AG09319 (cell line): ENCODE measurements at regions not wholly inside any gene's neighbourhood (a gene's known extent, or its start where the extent isn't known, plus 50 kb on each side); places are given as distances from the start of the nearest gene placed in this dataset.
A peak's percentile ranks its signal among the peaks of the same experiment; 100 is the strongest.
"Not testable (repeated sequence)": the region's sequence is repeated elsewhere in the genome, so short reads cannot be mapped to it uniquely, and the experiment has no call there.

Experiments
- DNase-seq: peaks from one replicate; pipeline ENCODE4 v3.0.0-alpha.2; 2010; ENCODE audit warnings: low read depth; ENCODE audit errors: extremely low read depth
- TF ChIP-seq, protein P1 (sequence below): IDR thresholded peaks from 2 replicates; pipeline ENCODE4 v1.5.1; 2011; ENCODE audit warnings: low read depth, mild to moderate bottlenecking, inconsistent platforms, low read length, moderate library complexity

DNA sequence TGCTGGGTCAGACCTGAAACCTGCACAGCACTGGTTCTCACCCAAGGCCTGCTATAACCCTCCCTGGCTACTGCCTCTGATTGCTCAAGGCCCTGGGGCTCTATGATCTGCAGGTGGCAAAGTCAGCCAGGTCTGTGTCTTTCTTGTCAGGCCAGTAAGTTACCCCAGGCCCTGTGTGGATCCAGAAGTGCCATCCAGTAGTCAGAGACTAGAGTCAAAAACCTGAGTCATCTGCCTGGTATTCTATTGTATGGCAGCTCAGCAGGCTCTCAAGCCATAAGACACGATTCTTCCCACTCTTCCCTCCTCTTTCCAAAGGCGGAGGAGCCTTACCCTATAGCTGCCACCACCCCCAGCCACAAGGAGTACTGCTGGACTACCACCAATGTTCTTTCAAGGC, 593.0 kb downstream of the FRK start:
- no peak for DNase-seq
- TF ChIP-seq, protein P1, sequence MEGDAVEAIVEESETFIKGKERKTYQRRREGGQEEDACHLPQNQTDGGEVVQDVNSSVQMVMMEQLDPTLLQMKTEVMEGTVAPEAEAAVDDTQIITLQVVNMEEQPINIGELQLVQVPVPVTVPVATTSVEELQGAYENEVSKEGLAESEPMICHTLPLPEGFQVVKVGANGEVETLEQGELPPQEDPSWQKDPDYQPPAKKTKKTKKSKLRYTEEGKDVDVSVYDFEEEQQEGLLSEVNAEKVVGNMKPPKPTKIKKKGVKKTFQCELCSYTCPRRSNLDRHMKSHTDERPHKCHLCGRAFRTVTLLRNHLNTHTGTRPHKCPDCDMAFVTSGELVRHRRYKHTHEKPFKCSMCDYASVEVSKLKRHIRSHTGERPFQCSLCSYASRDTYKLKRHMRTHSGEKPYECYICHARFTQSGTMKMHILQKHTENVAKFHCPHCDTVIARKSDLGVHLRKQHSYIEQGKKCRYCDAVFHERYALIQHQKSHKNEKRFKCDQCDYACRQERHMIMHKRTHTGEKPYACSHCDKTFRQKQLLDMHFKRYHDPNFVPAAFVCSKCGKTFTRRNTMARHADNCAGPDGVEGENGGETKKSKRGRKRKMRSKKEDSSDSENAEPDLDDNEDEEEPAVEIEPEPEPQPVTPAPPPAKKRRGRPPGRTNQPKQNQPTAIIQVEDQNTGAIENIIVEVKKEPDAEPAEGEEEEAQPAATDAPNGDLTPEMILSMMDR, result no peak

DNA sequence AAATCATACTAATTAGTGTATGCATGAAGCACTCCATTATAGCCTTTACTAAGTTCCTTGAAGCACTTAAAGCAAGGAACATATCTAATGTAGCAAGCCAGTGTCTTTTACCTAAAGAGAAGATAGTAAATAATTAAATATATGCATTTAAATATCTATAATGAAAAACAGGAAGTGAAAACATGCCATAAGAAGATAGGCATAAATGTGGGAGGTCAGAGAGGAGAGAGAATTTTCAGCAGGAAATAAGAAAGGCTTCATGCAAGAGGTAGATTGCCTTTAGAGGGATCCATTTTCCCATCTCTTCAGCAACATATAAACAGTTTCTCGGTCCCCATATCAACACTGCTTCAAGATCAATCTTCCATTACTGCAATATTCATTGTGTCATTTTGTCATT, 599.8 kb downstream of the FRK start:
- DNase-seq, result no peak
- TF ChIP-seq, protein P1, result no peak

DNA sequence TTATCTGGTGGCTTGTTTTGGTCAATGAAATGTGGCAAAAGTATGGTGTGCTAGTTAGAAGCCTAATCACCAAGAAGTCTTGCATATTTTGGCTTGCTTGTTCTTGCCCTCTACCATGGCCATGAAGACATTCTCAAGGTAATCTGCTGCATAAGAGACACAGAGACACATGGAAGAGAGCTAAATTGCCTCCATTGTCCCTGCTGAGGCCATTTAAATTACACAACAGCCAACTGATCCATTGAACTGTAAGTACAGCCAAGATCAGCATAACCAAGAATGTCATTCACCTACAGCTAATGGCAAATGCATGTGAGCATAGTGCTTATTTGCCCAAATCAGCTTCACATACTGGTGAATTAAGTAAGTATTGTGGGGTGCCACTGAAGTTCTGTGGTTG, 603.8 kb downstream of the FRK start:
- no peak for DNase-seq
- TF ChIP-seq, protein P1, result no peak

DNA sequence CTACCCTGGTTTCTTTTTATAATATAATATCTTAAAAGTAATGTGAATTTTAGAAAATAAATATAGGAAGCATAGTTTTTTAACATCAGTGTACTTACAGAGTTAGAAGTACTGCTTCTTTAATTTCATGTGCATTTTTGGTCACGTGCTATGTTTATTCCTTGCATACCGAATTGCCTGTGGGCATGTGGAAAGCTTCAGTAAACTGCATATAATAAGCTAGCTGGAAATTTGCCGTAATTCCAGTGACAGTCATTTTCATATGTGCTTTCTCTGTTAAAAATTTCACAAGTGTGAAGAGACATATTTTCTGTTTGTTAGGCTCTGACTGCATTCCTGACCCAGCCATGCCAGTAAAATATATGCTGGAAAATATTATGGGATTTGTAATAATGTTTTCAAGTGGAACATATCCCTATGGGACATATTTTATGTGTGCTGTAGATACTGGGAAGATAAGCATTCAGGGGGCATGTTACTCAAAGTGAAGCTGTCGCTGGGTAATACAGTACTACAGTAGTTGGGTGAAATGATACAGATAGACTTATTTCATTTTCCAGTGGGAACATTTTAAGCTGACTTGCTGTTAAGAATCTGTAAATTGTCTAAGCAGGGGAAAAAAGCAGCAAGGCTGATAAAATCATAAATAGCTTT, 616.7 kb downstream of the FRK start:
- TF ChIP-seq, protein P1, result no peak
- DNase-seq, result no peak

DNA sequence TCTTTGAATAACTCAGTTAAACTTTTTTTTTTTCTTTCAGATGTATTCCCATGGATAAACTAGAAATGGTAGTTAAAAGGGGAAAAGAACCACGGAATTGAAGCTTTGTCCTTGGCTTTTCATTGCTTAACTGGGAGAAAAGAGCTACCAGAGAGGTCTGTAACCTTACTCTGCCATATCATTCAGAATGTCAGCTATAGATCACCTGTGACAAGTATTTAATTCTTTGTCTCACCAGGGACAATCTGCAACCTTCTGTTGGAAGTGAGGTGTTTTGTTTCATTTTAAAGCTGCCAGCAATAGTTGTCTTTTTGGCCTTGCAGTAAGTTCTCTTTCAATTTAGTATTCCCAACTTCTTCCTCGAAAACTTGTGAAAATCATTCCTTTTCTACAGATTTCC, 618.4 kb downstream of the FRK start:
- TF ChIP-seq, protein P1, result no peak
- DNase-seq, result no peak

DNA sequence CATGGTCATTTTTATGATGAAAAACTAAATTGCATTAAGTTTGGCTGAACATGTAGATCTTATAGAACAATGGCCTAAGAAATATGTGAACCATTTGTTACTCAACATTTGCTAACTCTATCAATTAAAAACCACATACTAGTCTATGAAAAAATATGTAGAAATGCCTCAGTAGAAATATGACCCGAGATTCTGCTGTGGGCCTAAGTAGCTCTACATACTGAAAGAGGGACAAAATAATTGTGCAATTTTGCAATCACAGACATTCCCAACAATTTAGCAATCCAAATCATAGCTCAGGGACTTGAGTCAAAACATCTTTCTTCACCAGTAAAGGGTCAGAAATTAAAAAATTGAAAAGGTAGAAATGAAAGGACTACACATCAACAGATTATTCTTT, 619.0 kb downstream of the FRK start:
- TF ChIP-seq, protein P1, result no peak
- peak; percentile 20 for DNase-seq

DNA sequence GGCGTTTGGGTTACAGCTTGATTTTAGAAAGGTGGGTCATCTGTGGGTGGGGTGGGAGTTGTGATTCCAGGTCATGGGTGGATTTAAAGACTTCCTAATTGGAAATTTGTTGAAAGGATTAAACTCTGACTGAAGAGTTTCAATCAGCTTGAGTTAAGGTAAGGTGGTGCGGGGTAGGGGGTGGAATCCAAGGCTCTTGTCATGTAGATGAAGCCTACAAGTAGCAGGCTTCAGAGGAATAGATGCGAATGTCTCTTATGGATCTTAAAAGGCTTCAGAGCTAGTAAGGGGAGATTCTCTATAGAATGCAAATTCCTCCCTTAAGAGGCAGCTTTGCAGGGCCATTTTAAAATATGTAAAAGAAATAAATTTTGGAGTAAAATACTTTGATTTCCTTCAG, 645.3 kb downstream of the FRK start:
- TF ChIP-seq, protein P1, result no peak
- no peak for DNase-seq

DNA sequence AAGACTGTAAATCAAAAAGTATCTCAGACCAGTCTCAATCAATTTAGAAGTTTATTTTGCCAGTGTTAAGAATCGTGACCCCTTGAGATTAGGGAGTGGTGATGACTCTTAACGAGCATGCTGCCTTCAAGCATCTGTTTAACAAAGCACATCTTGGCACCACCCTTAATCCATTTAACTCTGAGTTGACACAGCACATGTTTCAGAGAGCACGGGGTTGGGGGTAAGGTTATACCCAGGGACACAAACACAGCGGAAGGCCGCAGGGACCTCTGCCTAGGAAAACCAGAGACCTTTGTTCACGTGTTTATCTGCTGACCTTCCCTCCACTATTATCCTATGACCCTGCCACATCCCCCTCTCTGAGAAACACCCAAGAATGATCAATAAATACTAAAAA, 645.8 kb downstream of the FRK start:
- not testable (repeated sequence) for DNase-seq
